PC-9 (cell line): ENCODE measurements at regions not wholly inside any gene's neighbourhood (a gene's known extent, or its start where the extent isn't known, plus 50 kb on each side); places are given as distances from the start of the nearest gene placed in this dataset.

Experiments used
- BruUV-seq: library from RNA; stranded (reverse); fragments of 400-500 nt; replicated peaks from 2 replicates; lab custom pipeline; 2021; lab: Mats Ljungman, UMichigan
- CTCF ChIA-PET: fragments of 300-600 bp; sonication (Branson Sonifier 250); formaldehyde crosslinking; loops from one replicate; lab custom pipeline; 2022; ENCODE audit warnings: antibody characterized with exemption; lab: Charles Lee
- POLR2A ChIA-PET: fragments of 300-600 bp; sonication (Branson Sonifier 250); formaldehyde crosslinking; loops from one replicate; lab custom pipeline; 2022; ENCODE audit warnings: antibody characterized with exemption; ENCODE audit not compliant: unreplicated experiment; lab: Charles Lee
- DNase-seq, 2 experiments: peaks; one replicate each; pipeline versions ENCODE4 v3.0.0 to v3.0.0-alpha.2; 2015 to 2022; ENCODE audit warnings: mixed read lengths in 1 of 2
- H2AFZ ChIP-seq: fragments of 200-600 bp; sonication (generic); 2 replicates; pipeline ENCODE4 v1.8.1; 2017; ENCODE audit warnings: antibody characterized with exemption
- H3F3A ChIP-seq: fragments of 200-600 bp; sonication (generic); 2 replicates; pipeline ENCODE4 v1.8.1; 2017; ENCODE audit warnings: antibody characterized with exemption, mild to moderate bottlenecking, low read depth; ENCODE audit not compliant: insufficient read depth
- H3K27ac ChIP-seq: fragments of 200-600 bp; sonication (generic); 2 replicates; pipeline ENCODE4 v1.6.1; 2016; ENCODE audit warnings: mixed run types
- H3K27me3 ChIP-seq: fragments of 200-600 bp; sonication (generic); 2 replicates; pipeline ENCODE4 v1.6.1; 2016; ENCODE audit warnings: low read depth, mixed run types; ENCODE audit not compliant: insufficient read depth
- H3K36me3 ChIP-seq: fragments of 200-600 bp; sonication (generic); 2 replicates; pipeline ENCODE4 v1.6.1; 2016; ENCODE audit warnings: low read depth, mixed run types
- H3K4me1 ChIP-seq: fragments of 200-600 bp; sonication (generic); replicated peaks from 2 replicates; pipeline ENCODE4 v1.6.1; 2016; ENCODE audit warnings: mixed run types; ENCODE audit not compliant: insufficient read depth
- H3K4me2 ChIP-seq: fragments of 200-600 bp; sonication (generic); 2 replicates; pipeline ENCODE4 v1.6.1; 2017; ENCODE audit warnings: mixed run types
- H3K4me3 ChIP-seq: fragments of 200-600 bp; sonication (generic); 2 replicates; pipeline ENCODE4 v1.6.1; 2016; ENCODE audit warnings: mixed run types
- H3K79me2 ChIP-seq: fragments of 200-600 bp; sonication (generic); 2 replicates; pipeline ENCODE4 v1.6.1; 2017; ENCODE audit warnings: low read depth, mixed run types
- H3K9me2 ChIP-seq: fragments of 200-600 bp; sonication (generic); 2 replicates; pipeline ENCODE4 v1.8.1; 2017; ENCODE audit warnings: mild to moderate bottlenecking; ENCODE audit not compliant: insufficient read depth
- H3K9me3 ChIP-seq: fragments of 200-600 bp; sonication (generic); 2 replicates; pipeline ENCODE4 v1.8.1; 2016; ENCODE audit warnings: low read depth; ENCODE audit not compliant: insufficient read depth
- H4K20me1 ChIP-seq: fragments of 200-600 bp; sonication (generic); 2 replicates; pipeline ENCODE4 v1.8.1; 2017; ENCODE audit not compliant: insufficient read depth
- CTCF ChIP-seq: fragments of 200-600 bp; sonication (generic); conservative IDR thresholded peaks from 2 replicates; pipeline ENCODE4 v1.6.1; 2017; ENCODE audit warnings: mixed run types, antibody characterized with exemption, mild to moderate bottlenecking, moderate library complexity
- EZH2 ChIP-seq: fragments of 200-600 bp; sonication (generic); IDR thresholded peaks from 2 replicates; pipeline ENCODE4 v1.8.0; 2017; ENCODE audit warnings: antibody characterized with exemption, low read depth
- intact Hi-C: fragments of 100-400 bp; cut with micrococcal nuclease; formaldehyde crosslinking; loops from one replicate; pipeline ENCODE4 v1.10.0; 2022; ENCODE audit not compliant: unreplicated experiment

- H3K27ac ChIP-seq = no peak overlapping the region
- no peaks in the 10 kb centered on the region for H3K9me2 ChIP-seq
- H3F3A ChIP-seq = 0 out of 2 replicates have a peak, but pooled peaks cover 3% of the 10 kb centered on the region
- intact Hi-C loops = no loop called here
- BruUV-seq = no TSS peak
- no peaks in the 10 kb centered on the region for H3K79me2 ChIP-seq
- no peak overlapping the region for H3K4me2 ChIP-seq
- H3K4me3 ChIP-seq = no peak overlapping the region
- no peaks in the 10 kb centered on the region for H3K9me3 ChIP-seq
- H2AFZ ChIP-seq = no peak overlapping the region
- ChIA-PET CTCF (no interaction called here), POLR2A (interaction anchor here (0.5 kb wide), 1 partner anchor 11 kb away, joined by 9 read pairs; no protein-coding TSS in a partner anchor)
- H4K20me1 ChIP-seq = no peaks in the 10 kb centered on the region
- TF ChIP-seq EZH2 = no peak
- no peaks in the 10 kb centered on the region for H3K36me3 ChIP-seq
- no peak for DNase-seq
- no peaks in the 10 kb centered on the region for H3K27me3 ChIP-seq
- H3K4me1 ChIP-seq = 0 out of 2 replicates have a peak, but pooled peaks cover 10% of the 10 kb centered on the region
These were observed 103.4 kb upstream of the ITGA6 start for GRCh38 chr2:172323861-172324597.

DNA sequence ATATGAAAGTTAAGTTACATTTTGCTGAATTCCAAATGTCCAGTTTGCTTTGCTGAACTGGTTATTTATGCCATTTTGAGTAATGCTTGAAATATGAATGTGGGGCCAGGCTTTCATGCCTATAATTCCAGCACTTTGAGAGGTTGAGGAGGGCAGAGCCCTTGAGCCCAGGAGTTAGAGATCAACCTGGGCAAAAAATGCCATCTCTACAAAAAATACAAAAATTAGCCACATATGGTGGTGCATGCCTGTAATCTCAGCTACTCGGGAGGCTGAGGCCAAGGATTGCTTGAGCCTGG, 101.2 kb upstream of the ITGA6 start:
- Histone ChIP-seq H3K4me3 (no peak overlapping the region), H3K27ac (no peak overlapping the region), H4K20me1 (no peaks in the 10 kb centered on the region), H3K4me2 (0 out of 2 replicates have a peak overlapping the region, but pooled peaks have one; percentile 7), H2AFZ (no peak overlapping the region), H3K27me3 (no peaks in the 10 kb centered on the region), H3K36me3 (no peaks in the 10 kb centered on the region), H3K79me2 (no peaks in the 10 kb centered on the region), H3K4me1 (0 out of 2 replicates have a peak, but pooled peaks cover 10% of the 10 kb centered on the region), H3K9me2 (no peaks in the 10 kb centered on the region), H3K9me3 (no peaks in the 10 kb centered on the region), H3F3A (0 out of 2 replicates have a peak, but pooled peaks cover 3% of the 10 kb centered on the region)
- TF ChIP-seq EZH2 (no peak), CTCF (no peak)
- DNase-seq = no peak
- POLR2A ChIA-PET = no interaction called here
- no TSS peak for BruUV-seq
- intact Hi-C loops = no loop called here
- CTCF ChIA-PET = no interaction called here

- H3K4me2 ChIP-seq = no peak overlapping the region
- H3K9me2 ChIP-seq = no peaks in the 10 kb centered on the region
- H4K20me1 ChIP-seq = no peaks in the 10 kb centered on the region
- no peak overlapping the region for H3K27ac ChIP-seq
- no peaks in the 10 kb centered on the region for H3K36me3 ChIP-seq
- H3F3A ChIP-seq = 0 out of 2 replicates have a peak, but pooled peaks cover 3% of the 10 kb centered on the region
- ChIA-PET CTCF (no interaction called here), POLR2A (no interaction called here)
- no peak overlapping the region for H2AFZ ChIP-seq
- no peaks in the 10 kb centered on the region for H3K79me2 ChIP-seq
- no peaks in the 10 kb centered on the region for H3K9me3 ChIP-seq
- no peak for DNase-seq
- H3K4me3 ChIP-seq = no peak overlapping the region
- intact Hi-C loops = no loop called here
- no TSS peak for BruUV-seq
- TF ChIP-seq EZH2 (no peak), CTCF (no peak)
- H3K27me3 ChIP-seq = no peaks in the 10 kb centered on the region
- 0 out of 2 replicates have a peak, but pooled peaks cover 5% of the 10 kb centered on the region for H3K4me1 ChIP-seq
These were observed 99.1 kb upstream of the ITGA6 start for GRCh38 chr2:172328103-172328841.
